Large intestine (tissue), 3 donors: ENCODE measurements at regions not wholly inside any gene's neighbourhood (a gene's known extent, or its start where the extent isn't known, plus 50 kb on each side); places are given as distances from the start of the nearest gene placed in this dataset.
"Not testable (repeated sequence)": the region's sequence is repeated elsewhere in the genome, so short reads cannot be mapped to it uniquely, and the experiment has no call there.

Experiments used
- DNase-seq, 2 donors: peaks; one replicate each; pipeline versions ENCODE4 v3.0.0 to v3.0.0-alpha.2; 2013
- H3K27ac ChIP-seq: one replicate; pipeline ENCODE4 v1.5.1; 2013; ENCODE audit warnings: low read length
- H3K27me3 ChIP-seq: 2 replicates; pipeline ENCODE4 v1.6.1; 2013; ENCODE audit warnings: low read length; ENCODE audit not compliant: control insufficient read depth, insufficient read depth
- H3K36me3 ChIP-seq: 2 replicates; pipeline ENCODE4 v1.6.1; 2013; ENCODE audit warnings: low read length; ENCODE audit not compliant: control insufficient read depth, insufficient read depth
- H3K4me1 ChIP-seq: one replicate; pipeline ENCODE4 v1.6.1; 2013; ENCODE audit warnings: low read length; ENCODE audit not compliant: control insufficient read depth, insufficient read depth
- H3K4me3 ChIP-seq: one replicate; pipeline ENCODE4 v1.5.1; 2013; ENCODE audit warnings: low read length
- H3K9me3 ChIP-seq: one replicate; pipeline ENCODE4 v1.6.1; 2013; ENCODE audit warnings: mild to moderate bottlenecking, low read depth, low read length, moderate library complexity; ENCODE audit not compliant: control insufficient read depth
- WGBS: methylation state at CpG from one replicate; pipeline ENCODE4 v1.1.5; 2013; ENCODE audit warnings: low lambda C conversion rate; ENCODE audit not compliant: insufficient coverage; 5-methylcytosine and 5-hydroxymethylcytosine counted together

DNA sequence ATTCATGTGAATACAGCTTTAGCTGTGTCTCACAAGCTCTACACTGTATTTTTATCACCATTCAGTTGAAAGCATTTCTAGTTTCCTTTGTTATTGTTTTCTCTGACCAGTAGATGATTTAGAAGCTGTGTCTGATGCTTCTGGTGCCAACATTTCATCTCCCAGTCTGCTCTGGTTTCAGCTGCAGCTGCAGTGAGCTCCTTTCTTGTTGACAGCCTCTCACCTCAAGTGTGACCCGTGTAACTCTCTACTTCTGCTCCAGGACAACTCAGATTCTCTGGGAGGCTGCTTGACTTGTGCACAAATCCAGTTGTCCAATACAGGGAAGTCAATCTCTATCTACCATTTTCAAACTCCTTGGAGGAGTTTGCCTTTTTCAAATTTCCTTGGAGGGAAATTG is 504.8 kb downstream of the DIRAS2 start:
- WGBS = no CpG with 5 or more reads among the region's 1 CpG
- H3K9me3 ChIP-seq = peaks cover 3% of the 10 kb centered on the region

DNA sequence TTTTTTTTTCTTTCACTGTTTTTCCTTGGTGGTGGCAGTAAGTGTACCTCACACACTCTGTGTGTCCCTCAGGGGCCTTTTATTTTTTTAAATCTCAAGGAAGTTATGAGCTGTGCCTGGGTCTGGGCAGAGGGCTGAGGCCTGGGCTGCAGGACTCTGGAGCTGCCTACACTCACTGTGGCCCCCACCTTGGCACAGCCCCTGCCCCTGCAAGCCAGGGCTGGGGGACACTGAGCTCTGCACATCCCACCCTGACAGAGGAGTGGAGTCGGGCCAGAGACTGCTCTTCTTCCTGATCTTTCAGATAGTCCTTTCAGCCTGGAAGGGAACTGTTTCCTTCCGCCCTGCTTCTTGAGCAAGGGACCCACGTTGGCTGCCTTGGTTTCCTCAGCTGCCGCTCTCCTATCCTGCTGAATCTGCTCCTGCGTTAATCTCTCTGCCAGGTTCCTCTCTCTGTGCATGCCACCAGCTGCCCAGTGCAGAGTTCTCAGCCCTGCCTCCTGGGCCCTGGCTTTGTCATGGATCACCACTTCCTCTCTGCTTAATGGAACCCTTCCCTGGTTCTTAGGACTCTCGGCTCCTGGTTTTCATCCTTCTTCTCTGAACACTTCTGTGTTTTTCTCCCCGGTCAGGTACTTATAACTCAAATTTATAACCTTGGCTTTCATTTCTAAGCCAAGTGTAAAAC is 502.3 kb downstream of the DIRAS2 start:
- H3K9me3 ChIP-seq = peaks cover under 1% of the 10 kb centered on the region
- 67% methylated on average over 2 of the region's 7 CpGs for WGBS
- no peaks in the 10 kb centered on the region for H3K4me1 ChIP-seq
- no peaks in the 10 kb centered on the region for H3K36me3 ChIP-seq
- H3K4me3 ChIP-seq = no peak overlapping the region
- no peaks in the 10 kb centered on the region for H3K27me3 ChIP-seq
- no peak for DNase-seq
- H3K27ac ChIP-seq = no peak overlapping the region

More for the DNA sequence above, 504.8 kb downstream of the DIRAS2 start:
- no peak overlapping the region for H3K4me3 ChIP-seq
- H3K27me3 ChIP-seq = no peaks in the 10 kb centered on the region
- DNase-seq = no peak
- H3K4me1 ChIP-seq = no peaks in the 10 kb centered on the region
- H3K27ac ChIP-seq = no peak overlapping the region
- no peaks in the 10 kb centered on the region for H3K36me3 ChIP-seq

GRCh38 chr9:90141723-90142122 is 500.9 kb downstream of the DIRAS2 start:
- Histone ChIP-seq H3K27ac (no peak overlapping the region), H3K4me3 (no peak overlapping the region), H3K9me3 (peaks cover 5% of the 10 kb centered on the region), H3K36me3 (no peaks in the 10 kb centered on the region), H3K27me3 (no peaks in the 10 kb centered on the region), H3K4me1 (no peaks in the 10 kb centered on the region)
- 0% methylated on average over 2 of the region's 5 CpGs for WGBS
- DNase-seq = peak; percentile 11 to 12

GRCh38 chr9:90142580-90142979 is 500.0 kb downstream of the DIRAS2 start:
- peaks cover 5% of the 10 kb centered on the region for H3K9me3 ChIP-seq
- H3K27me3 ChIP-seq = no peaks in the 10 kb centered on the region
- no peaks in the 10 kb centered on the region for H3K36me3 ChIP-seq
- peak; percentile 23 to 50 for DNase-seq
- 10% methylated on average over 2 of the region's 5 CpGs for WGBS
- no peaks in the 10 kb centered on the region for H3K4me1 ChIP-seq
- no peak overlapping the region for H3K27ac ChIP-seq
- H3K4me3 ChIP-seq = no peak overlapping the region

- Histone ChIP-seq H3K4me1 (no peaks in the 10 kb centered on the region), H3K27me3 (no peaks in the 10 kb centered on the region), H3K4me3 (no peak overlapping the region), H3K36me3 (no peaks in the 10 kb centered on the region), H3K27ac (no peak overlapping the region), H3K9me3 (peaks cover 5% of the 10 kb centered on the region)
- WGBS = no CpG with 5 or more reads among the region's 3 CpGs
- no peak for DNase-seq
Measured at GRCh38 chr9:90147426-90147825, 495.2 kb downstream of the DIRAS2 start.

DNA sequence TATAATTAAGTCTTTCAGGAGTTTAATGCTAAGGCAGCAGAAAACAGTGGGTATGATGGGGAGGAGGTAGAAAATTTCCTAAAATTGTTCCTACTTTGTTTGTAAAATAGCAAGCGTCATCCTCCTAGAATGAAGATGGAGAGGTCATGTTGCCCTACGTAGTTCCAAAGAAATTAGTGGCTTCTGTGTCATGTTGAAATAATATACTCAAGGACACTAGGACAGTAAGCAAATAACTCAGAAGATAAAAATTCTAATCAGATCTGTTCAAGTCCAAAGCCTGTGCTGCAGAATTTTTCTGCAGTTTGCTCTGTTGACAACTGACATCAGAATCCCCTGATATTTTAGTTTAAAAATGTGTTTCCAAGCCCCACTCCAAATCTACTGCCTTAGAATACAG is 486.3 kb downstream of the DIRAS2 start:
- Histone ChIP-seq H3K4me1 (no peaks in the 10 kb centered on the region), H3K36me3 (no peaks in the 10 kb centered on the region), H3K27me3 (no peaks in the 10 kb centered on the region), H3K27ac (no peak overlapping the region), H3K9me3 (no peaks in the 10 kb centered on the region), H3K4me3 (no peak overlapping the region)
- WGBS = 20% methylated on average over 1 of the region's 2 CpGs
- DNase-seq = no peak

- no peak overlapping the region for H3K27ac ChIP-seq
- no peaks in the 10 kb centered on the region for H3K27me3 ChIP-seq
- DNase-seq = no peak
- H3K36me3 ChIP-seq = no peaks in the 10 kb centered on the region
- H3K9me3 ChIP-seq = peaks cover 9% of the 10 kb centered on the region
- 100% methylated on average over 1 of the region's 5 CpGs for WGBS
- H3K4me3 ChIP-seq = no peak overlapping the region
- no peaks in the 10 kb centered on the region for H3K4me1 ChIP-seq
Measured at GRCh38 chr9:90162326-90162725, 480.3 kb downstream of the DIRAS2 start.

GRCh38 chr9:90162819-90163218 is 479.8 kb downstream of the DIRAS2 start:
- no peak overlapping the region for H3K27ac ChIP-seq
- peaks cover 3% of the 10 kb centered on the region for H3K4me1 ChIP-seq
- peak in 1 of 2 donors; percentile 43 for DNase-seq
- WGBS = 50% methylated on average over 2 of the region's 3 CpGs
- no peak overlapping the region for H3K4me3 ChIP-seq
- H3K36me3 ChIP-seq = no peaks in the 10 kb centered on the region
- H3K9me3 ChIP-seq = peaks cover 9% of the 10 kb centered on the region
- no peaks in the 10 kb centered on the region for H3K27me3 ChIP-seq

GRCh38 chr9:90165281-90165680 is 477.3 kb downstream of the DIRAS2 start:
- no peak overlapping the region for H3K4me3 ChIP-seq
- no peak overlapping the region for H3K27ac ChIP-seq
- H3K4me1 ChIP-seq = peaks cover 11% of the 10 kb centered on the region
- H3K27me3 ChIP-seq = no peaks in the 10 kb centered on the region
- peak; percentile 35 to 52 for DNase-seq
- H3K36me3 ChIP-seq = no peaks in the 10 kb centered on the region
- no CpG with 5 or more reads among the region's 6 CpGs for WGBS
- H3K9me3 ChIP-seq = peaks cover 9% of the 10 kb centered on the region

DNA sequence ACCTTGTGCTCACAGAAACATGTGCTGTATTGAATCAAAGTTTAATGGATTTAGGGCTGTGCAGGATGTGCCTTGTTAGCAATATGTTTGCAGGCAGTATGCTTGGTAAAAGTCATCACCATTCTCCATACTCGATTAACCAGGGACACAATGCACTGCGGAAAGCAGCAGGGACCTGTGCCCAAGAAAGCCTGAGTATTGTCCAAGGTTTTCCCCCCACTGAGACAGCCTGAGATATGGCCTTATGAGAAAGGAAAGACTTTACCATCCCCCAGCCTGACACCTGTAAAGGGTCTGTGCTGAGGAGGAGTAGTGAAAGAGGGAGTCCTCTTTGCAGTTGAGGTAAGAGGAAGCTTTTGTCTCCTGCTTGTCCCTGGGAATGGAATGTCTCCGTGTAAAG is 476.2 kb downstream of the DIRAS2 start:
- not testable (repeated sequence) for DNase-seq, H3K36me3 ChIP-seq, H3K4me3 ChIP-seq, H3K27me3 ChIP-seq, H3K27ac ChIP-seq, H3K9me3 ChIP-seq
- H3K4me1 ChIP-seq = peaks cover 11% of the 10 kb centered on the region
- no CpG with 5 or more reads among the region's 3 CpGs for WGBS

DNA sequence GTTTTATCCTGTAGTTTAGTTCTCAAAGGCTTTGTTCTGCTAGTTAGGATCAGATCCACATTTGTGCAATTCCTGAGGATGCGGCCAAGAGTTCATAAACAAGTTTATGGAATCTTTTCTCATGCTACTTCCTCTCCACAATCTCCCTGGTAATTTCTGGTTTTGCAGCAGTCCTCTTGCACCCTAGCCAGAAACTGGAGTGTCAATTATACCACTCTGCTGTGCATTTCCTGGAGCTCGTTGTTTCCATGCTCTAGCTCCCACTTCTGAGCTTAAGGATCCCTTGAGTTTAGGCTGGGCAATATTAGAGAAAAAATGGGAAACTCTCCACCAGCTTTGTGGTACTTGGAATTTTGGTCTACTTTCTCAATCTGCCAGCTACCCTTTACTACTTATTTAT is 474.7 kb downstream of the DIRAS2 start:
- peaks cover 11% of the 10 kb centered on the region for H3K4me1 ChIP-seq
- H3K36me3 ChIP-seq = no peaks in the 10 kb centered on the region
- no peak overlapping the region for H3K27ac ChIP-seq
- peaks cover 2% of the 10 kb centered on the region for H3K9me3 ChIP-seq
- no peaks in the 10 kb centered on the region for H3K27me3 ChIP-seq
- DNase-seq = peak in 1 of 2 donors; percentile 12
- 40% methylated on average over 1 of the region's 2 CpGs for WGBS
- no peak overlapping the region for H3K4me3 ChIP-seq
